T-helper 17 cell (primary cell): ENCODE measurements at regions not wholly inside any gene's neighbourhood (a gene's known extent, or its start where the extent isn't known, plus 50 kb on each side); places are given as distances from the start of the nearest gene placed in this dataset.

Source experiments
- ATAC-seq: fragments of 150-1000 bp; cut with Tn5 transposase; 2 replicates; pipeline ENCODE4 v1.10.0; 2021; ENCODE audit warnings: mild to moderate bottlenecking, moderate library complexity
- DNase-seq, 3 donors: peaks; one replicate each; pipeline versions ENCODE4 v3.0.0 to v3.0.0-alpha.2; 2020 to 2021
- H3K9me3 ChIP-seq: one replicate; pipeline ENCODE4 v1.7.0; 2013; ENCODE audit warnings: low read length, mild to moderate bottlenecking; ENCODE audit not compliant: control insufficient read depth, poor library complexity, severe bottlenecking
- H3K27ac Mint-ChIP-seq: one replicate; pipeline ENCODE4 v1.8.0; 2022; ENCODE audit warnings: mild to moderate bottlenecking, moderate library complexity, mixed read lengths
- H3K27me3 Mint-ChIP-seq: one replicate; pipeline ENCODE4 v1.8.0; 2022; ENCODE audit warnings: mixed read lengths
- H3K36me3 Mint-ChIP-seq: one replicate; pipeline ENCODE4 v1.8.0; 2022; ENCODE audit warnings: low read depth, mixed read lengths
- H3K4me1 Mint-ChIP-seq: one replicate; pipeline ENCODE4 v1.8.0; 2022; ENCODE audit warnings: mild to moderate bottlenecking, mixed read lengths
- H3K4me3 Mint-ChIP-seq: one replicate; pipeline ENCODE4 v1.8.0; 2022; ENCODE audit warnings: mild to moderate bottlenecking, moderate library complexity, mixed read lengths

GRCh38 chr17:36807496-36808179 is 129.6 kb upstream of the LHX1 start:
- Mint-ChIP-seq H3K27ac (no peak overlapping the region), H3K4me1 (peaks cover 7% of the 10 kb centered on the region), H3K4me3 (no peak overlapping the region), H3K36me3 (peaks cover 7% of the 10 kb centered on the region), H3K27me3 (peaks cover 66% of the 10 kb centered on the region)
- no peaks in the 10 kb centered on the region for H3K9me3 ChIP-seq
- ATAC-seq (no peak), DNase-seq (no peak)

GRCh38 chr17:36808180-36808661 is 129.1 kb upstream of the LHX1 start:
- peaks cover 7% of the 10 kb centered on the region for H3K4me1 Mint-ChIP-seq
- H3K4me3 Mint-ChIP-seq = no peak overlapping the region
- ATAC-seq = no peak
- DNase-seq = no peak
- H3K9me3 ChIP-seq = no peaks in the 10 kb centered on the region
- H3K36me3 Mint-ChIP-seq = peaks cover 7% of the 10 kb centered on the region
- no peak overlapping the region for H3K27ac Mint-ChIP-seq
- H3K27me3 Mint-ChIP-seq = peaks cover 72% of the 10 kb centered on the region

GRCh38 chr17:36812762-36813161 is 124.5 kb upstream of the LHX1 start:
- Mint-ChIP-seq H3K27me3 (peaks cover 83% of the 10 kb centered on the region), H3K4me3 (no peak overlapping the region), H3K36me3 (peaks cover 7% of the 10 kb centered on the region), H3K4me1 (peaks cover 9% of the 10 kb centered on the region), H3K27ac (no peak overlapping the region)
- H3K9me3 ChIP-seq = no peaks in the 10 kb centered on the region
- ATAC-seq = no peak
- no peak for DNase-seq

- H3K36me3 Mint-ChIP-seq = peaks cover 7% of the 10 kb centered on the region
- no peak for ATAC-seq
- peaks cover 88% of the 10 kb centered on the region for H3K27me3 Mint-ChIP-seq
- no peak for DNase-seq
- peaks cover 9% of the 10 kb centered on the region for H3K4me1 Mint-ChIP-seq
- no peak overlapping the region for H3K27ac Mint-ChIP-seq
- H3K9me3 ChIP-seq = no peaks in the 10 kb centered on the region
- H3K4me3 Mint-ChIP-seq = no peak overlapping the region
Observed at GRCh38 chr17:36813357-36813756, 123.9 kb upstream of the LHX1 start.

- peaks cover 87% of the 10 kb centered on the region for H3K27me3 Mint-ChIP-seq
- peaks cover 9% of the 10 kb centered on the region for H3K4me1 Mint-ChIP-seq
- H3K36me3 Mint-ChIP-seq = peaks cover 7% of the 10 kb centered on the region
- no peak overlapping the region for H3K4me3 Mint-ChIP-seq
- DNase-seq (no peak), ATAC-seq (no peak)
- H3K9me3 ChIP-seq = no peaks in the 10 kb centered on the region
- H3K27ac Mint-ChIP-seq = no peak overlapping the region
Observed at GRCh38 chr17:36813957-36814563, 123.2 kb upstream of the LHX1 start.

GRCh38 chr17:36814958-36815357 is 122.3 kb upstream of the LHX1 start:
- peaks cover 87% of the 10 kb centered on the region for H3K27me3 Mint-ChIP-seq
- H3K4me1 Mint-ChIP-seq = peaks cover 9% of the 10 kb centered on the region
- H3K27ac Mint-ChIP-seq = no peak overlapping the region
- H3K36me3 Mint-ChIP-seq = peaks cover 7% of the 10 kb centered on the region
- DNase-seq (no peak), ATAC-seq (no peak)
- H3K4me3 Mint-ChIP-seq = no peak overlapping the region
- H3K9me3 ChIP-seq = no peaks in the 10 kb centered on the region

- no peak for ATAC-seq
- Mint-ChIP-seq H3K27me3 (peaks cover 85% of the 10 kb centered on the region), H3K4me3 (no peak overlapping the region)
Observed at GRCh38 chr17:36816214-36816906, 120.9 kb upstream of the LHX1 start.

GRCh38 chr17:36816907-36817288 is 120.4 kb upstream of the LHX1 start:
- no peaks in the 10 kb centered on the region for H3K9me3 ChIP-seq
- Mint-ChIP-seq H3K4me1 (peaks cover 2% of the 10 kb centered on the region), H3K27ac (no peak overlapping the region), H3K27me3 (peaks cover 85% of the 10 kb centered on the region), H3K36me3 (peaks cover 4% of the 10 kb centered on the region), H3K4me3 (no peak overlapping the region)
- ATAC-seq (no peak), DNase-seq (no peak)

More at GRCh38 chr17:36816214-36816906, 120.9 kb upstream of the LHX1 start:
- H3K9me3 ChIP-seq = no peaks in the 10 kb centered on the region
- Mint-ChIP-seq H3K27ac (no peak overlapping the region), H3K4me1 (peaks cover 6% of the 10 kb centered on the region), H3K36me3 (peaks cover 6% of the 10 kb centered on the region)
- no peak for DNase-seq

- ATAC-seq = no peak
- H3K27ac Mint-ChIP-seq = no peak overlapping the region
- no peak overlapping the region for H3K4me3 Mint-ChIP-seq
- no peak for DNase-seq
- H3K9me3 ChIP-seq = no peaks in the 10 kb centered on the region
- H3K4me1 Mint-ChIP-seq = peaks cover 2% of the 10 kb centered on the region
- H3K27me3 Mint-ChIP-seq = peaks cover 83% of the 10 kb centered on the region
- H3K36me3 Mint-ChIP-seq = no peaks in the 10 kb centered on the region
Observed at GRCh38 chr17:36817483-36818048, 119.7 kb upstream of the LHX1 start.

- no peaks in the 10 kb centered on the region for H3K9me3 ChIP-seq
- DNase-seq = no peak
- no peak for ATAC-seq
- Mint-ChIP-seq H3K27me3 (peaks cover 81% of the 10 kb centered on the region), H3K27ac (no peak overlapping the region), H3K36me3 (no peaks in the 10 kb centered on the region), H3K4me1 (peaks cover 2% of the 10 kb centered on the region), H3K4me3 (no peak overlapping the region)
Observed at GRCh38 chr17:36818134-36818825, 119.0 kb upstream of the LHX1 start.

GRCh38 chr17:36823850-36824677 is 113.2 kb upstream of the LHX1 start:
- no peak overlapping the region for H3K27ac Mint-ChIP-seq
- ATAC-seq (no peak), DNase-seq (no peak)
- no peaks in the 10 kb centered on the region for H3K9me3 ChIP-seq
- H3K27me3 Mint-ChIP-seq = peaks cover 80% of the 10 kb centered on the region
- peaks cover 4% of the 10 kb centered on the region for H3K4me1 Mint-ChIP-seq
- H3K4me3 Mint-ChIP-seq = no peak overlapping the region
- H3K36me3 Mint-ChIP-seq = peaks cover 2% of the 10 kb centered on the region

GRCh38 chr17:36824678-36825101 is 112.6 kb upstream of the LHX1 start:
- Mint-ChIP-seq H3K27ac (no peak overlapping the region), H3K4me1 (peaks cover 4% of the 10 kb centered on the region), H3K4me3 (no peak overlapping the region), H3K27me3 (peaks cover 73% of the 10 kb centered on the region), H3K36me3 (peaks cover 2% of the 10 kb centered on the region)
- DNase-seq (no peak), ATAC-seq (no peak)
- no peaks in the 10 kb centered on the region for H3K9me3 ChIP-seq
